A673 (cell line): ENCODE measurements at regions not wholly inside any gene's neighbourhood (a gene's known extent, or its start where the extent isn't known, plus 50 kb on each side); places are given as distances from the start of the nearest gene placed in this dataset.

Experiments used
- BruUV-seq: library from RNA; stranded (reverse); fragments of 400-500 nt; replicated peaks from 2 replicates; lab custom pipeline; 2021; lab: Mats Ljungman, UMichigan
- CTCF ChIA-PET: fragments of 300-600 bp; sonication (Branson Sonifier 250); formaldehyde crosslinking; loops from one replicate; lab custom pipeline; 2022; ENCODE audit warnings: antibody characterized with exemption; lab: Charles Lee
- POLR2A ChIA-PET: fragments of 300-600 bp; sonication (Branson Sonifier 250); formaldehyde crosslinking; loops from one replicate; lab custom pipeline; 2022; ENCODE audit warnings: antibody characterized with exemption; ENCODE audit not compliant: low non-redundant PET; lab: Charles Lee
- DNase-seq: peaks from one replicate; pipeline ENCODE4 v3.0.0-alpha.2; 2015; ENCODE audit warnings: low spot score
- H3K27ac ChIP-seq: fragments of 200-600 bp; sonication (generic); 2 replicates; pipeline ENCODE4 v1.5.1; 2016; ENCODE audit warnings: mixed run types, low read depth, mild to moderate bottlenecking, mixed read lengths, antibody characterized with exemption, low read length; ENCODE audit not compliant: poor library complexity, severe bottlenecking
- H3K27me3 ChIP-seq: fragments of 200-600 bp; sonication (generic); replicated peaks from 2 replicates; pipeline ENCODE4 v1.6.1; 2017; ENCODE audit warnings: mixed run types, low read depth, mild to moderate bottlenecking, mixed read lengths, antibody characterized with exemption, low read length; ENCODE audit not compliant: insufficient read depth, poor library complexity
- H3K36me3 ChIP-seq: fragments of 200-600 bp; sonication (generic); 2 replicates; pipeline ENCODE4 v1.6.1; 2016; ENCODE audit warnings: mixed run types, mild to moderate bottlenecking, mixed read lengths, antibody characterized with exemption, low read length; ENCODE audit not compliant: insufficient read depth, poor library complexity, severe bottlenecking
- H3K4me1 ChIP-seq: fragments of 200-600 bp; sonication (generic); 2 replicates; pipeline ENCODE4 v1.6.1; 2017; ENCODE audit warnings: mixed run types, mild to moderate bottlenecking, mixed read lengths, antibody characterized with exemption, low read length; ENCODE audit not compliant: insufficient read depth, poor library complexity, severe bottlenecking
- H3K4me3 ChIP-seq: fragments of 200-600 bp; sonication (generic); 2 replicates; pipeline ENCODE4 v1.5.1; 2016; ENCODE audit warnings: low read depth, mixed run types, mild to moderate bottlenecking, mixed read lengths, low read length; ENCODE audit not compliant: poor library complexity, severe bottlenecking
- H3K9me3 ChIP-seq: fragments of 200-600 bp; sonication (generic); 2 replicates; pipeline ENCODE4 v1.6.1; 2016; ENCODE audit warnings: mixed run types, low read depth, mild to moderate bottlenecking, mixed read lengths, antibody characterized with exemption, low read length; ENCODE audit not compliant: poor library complexity, severe bottlenecking
- CTCF ChIP-seq: fragments of 300-800, 200-600 bp; sonication (generic); conservative IDR thresholded peaks from 2 replicates; pipeline ENCODE4 v1.5.1; 2017; ENCODE audit warnings: low read depth, mild to moderate bottlenecking, antibody characterized with exemption, low read length, moderate library complexity, mixed read lengths
- EZH2 ChIP-seq: fragments of 200-600 bp; sonication (generic); IDR thresholded peaks from 2 replicates; pipeline ENCODE4 v1.6.1; 2017; ENCODE audit warnings: borderline replicate concordance, low read depth, mild to moderate bottlenecking, mixed read lengths, antibody characterized with exemption, low read length; ENCODE audit not compliant: poor library complexity, severe bottlenecking
- intact Hi-C: fragments of 100-400 bp; cut with micrococcal nuclease; formaldehyde crosslinking; loops from one replicate; pipeline ENCODE4 v1.10.0; 2022; ENCODE audit not compliant: unreplicated experiment

GRCh38 chr4:30005995-30006394 is 714.2 kb upstream of the PCDH7 start:
- H3K4me1 ChIP-seq: no peaks in the 10 kb centered on the region
- CTCF ChIA-PET: no interaction called here
- H3K27ac ChIP-seq: no peak overlapping the region
- no peaks in the 10 kb centered on the region for H3K27me3 ChIP-seq
- no peaks in the 10 kb centered on the region for H3K36me3 ChIP-seq
- peaks cover 2% of the 10 kb centered on the region for H3K9me3 ChIP-seq
- BruUV-seq: no TSS peak
- no peak overlapping the region for H3K4me3 ChIP-seq
- intact Hi-C loops: no loop called here
- no peak for DNase-seq
- POLR2A ChIA-PET: no interaction called here
- TF ChIP-seq EZH2: no peak
- TF ChIP-seq CTCF: no peak

GRCh38 chr4:30024526-30024925 is 695.6 kb upstream of the PCDH7 start:
- no peak for DNase-seq
- H3K27me3 ChIP-seq: no peaks in the 10 kb centered on the region
- no peaks in the 10 kb centered on the region for H3K4me1 ChIP-seq
- no TSS peak for BruUV-seq
- H3K4me3 ChIP-seq: no peak overlapping the region
- TF ChIP-seq EZH2 (no peak), CTCF (no peak)
- POLR2A ChIA-PET: no interaction called here
- H3K36me3 ChIP-seq: no peaks in the 10 kb centered on the region
- H3K9me3 ChIP-seq: no peaks in the 10 kb centered on the region
- CTCF ChIA-PET: no interaction called here
- H3K27ac ChIP-seq: no peak overlapping the region
- intact Hi-C loops: no loop called here

GRCh38 chr4:30028826-30029225 is 691.3 kb upstream of the PCDH7 start:
- TF ChIP-seq EZH2 (no peak), CTCF (no peak)
- Histone ChIP-seq H3K36me3 (no peaks in the 10 kb centered on the region), H3K27ac (no peak overlapping the region), H3K9me3 (no peaks in the 10 kb centered on the region), H3K4me1 (no peaks in the 10 kb centered on the region), H3K27me3 (no peaks in the 10 kb centered on the region), H3K4me3 (no peak overlapping the region)
- intact Hi-C loops: no loop called here
- CTCF ChIA-PET: no interaction called here
- POLR2A ChIA-PET: no interaction called here
- no TSS peak for BruUV-seq
- peak; percentile 30 for DNase-seq
